ENCODE measurements at regions not wholly inside any gene's neighbourhood (a gene's known extent, or its start where the extent isn't known, plus 50 kb on each side); places are given as distances from the start of the nearest gene placed in this dataset.
A peak's percentile ranks its signal among the peaks of the same experiment; 100 is the strongest.

GRCh38 chr1:112316254-112316913 is 79.6 kb upstream of the CTTNBP2NL start:
- H3K4me1 Mint-ChIP-seq (ENCODE audit: unreplicated experiment), result peaks cover 18% of the 10 kb centered on the region
- no peak for DNase-seq (ENCODE audit: extremely low spot score, unreplicated experiment)
- H3K27me3 Mint-ChIP-seq, result peaks cover 27% of the 10 kb centered on the region
- H3K4me3 Mint-ChIP-seq, result no peak overlapping the region
- no peaks in the 10 kb centered on the region for H3K9me3 Mint-ChIP-seq
- TF ChIP-seq CTCF (conservative IDR thresholded peaks at IDR 0.05), result no peak
- H3K27ac Mint-ChIP-seq, result peak overlapping the region; percentile 46
- no peaks in the 10 kb centered on the region for H3K36me3 Mint-ChIP-seq

- peaks cover 25% of the 10 kb centered on the region for H3K27me3 Mint-ChIP-seq
- DNase-seq (ENCODE audit: extremely low spot score, unreplicated experiment), result no peak
- peaks cover 18% of the 10 kb centered on the region for H3K4me1 Mint-ChIP-seq (ENCODE audit: unreplicated experiment)
- H3K9me3 Mint-ChIP-seq, result no peaks in the 10 kb centered on the region
- no peaks in the 10 kb centered on the region for H3K36me3 Mint-ChIP-seq
- H3K27ac Mint-ChIP-seq, result peak overlapping the region; percentile 46
- H3K4me3 Mint-ChIP-seq, result peak overlapping the region; percentile 8
- no peak for TF ChIP-seq CTCF (conservative IDR thresholded peaks at IDR 0.05)
These were observed 78.9 kb upstream of the CTTNBP2NL start for GRCh38 chr1:112317140-112317539.

- H3K27me3 Mint-ChIP-seq, result peaks cover 26% of the 10 kb centered on the region
- H3K9me3 Mint-ChIP-seq, result no peaks in the 10 kb centered on the region
- H3K27ac Mint-ChIP-seq, result no peak overlapping the region
- no peak for TF ChIP-seq CTCF (conservative IDR thresholded peaks at IDR 0.05)
- peaks cover 18% of the 10 kb centered on the region for H3K4me1 Mint-ChIP-seq (ENCODE audit: unreplicated experiment)
- H3K36me3 Mint-ChIP-seq, result no peaks in the 10 kb centered on the region
- no peak for DNase-seq (ENCODE audit: extremely low spot score, unreplicated experiment)
- H3K4me3 Mint-ChIP-seq, result no peak overlapping the region
These were observed 78.4 kb upstream of the CTTNBP2NL start for GRCh38 chr1:112317611-112318062.

GRCh38 chr1:112318263-112318662 is 77.8 kb upstream of the CTTNBP2NL start:
- H3K27ac Mint-ChIP-seq, result no peak overlapping the region
- H3K36me3 Mint-ChIP-seq, result no peaks in the 10 kb centered on the region
- H3K4me3 Mint-ChIP-seq, result no peak overlapping the region
- peaks cover 18% of the 10 kb centered on the region for H3K4me1 Mint-ChIP-seq (ENCODE audit: unreplicated experiment)
- DNase-seq (ENCODE audit: extremely low spot score, unreplicated experiment), result no peak
- H3K27me3 Mint-ChIP-seq, result peaks cover 29% of the 10 kb centered on the region
- no peak for TF ChIP-seq CTCF (conservative IDR thresholded peaks at IDR 0.05)
- H3K9me3 Mint-ChIP-seq, result no peaks in the 10 kb centered on the region

- no peak for TF ChIP-seq CTCF (conservative IDR thresholded peaks at IDR 0.05)
- H3K4me1 Mint-ChIP-seq (ENCODE audit: unreplicated experiment), result peaks cover 18% of the 10 kb centered on the region
- DNase-seq (ENCODE audit: extremely low spot score, unreplicated experiment), result no peak
- no peaks in the 10 kb centered on the region for H3K36me3 Mint-ChIP-seq
- no peaks in the 10 kb centered on the region for H3K9me3 Mint-ChIP-seq
- H3K27ac Mint-ChIP-seq, result no peak overlapping the region
- H3K27me3 Mint-ChIP-seq, result peaks cover 34% of the 10 kb centered on the region
- no peak overlapping the region for H3K4me3 Mint-ChIP-seq
These were observed 77.2 kb upstream of the CTTNBP2NL start for GRCh38 chr1:112318698-112319370.

Measured in type B pancreatic cell (in vitro differentiated cells).